ENCODE measurements at regions not wholly inside any gene's neighbourhood (a gene's known extent, or its start where the extent isn't known, plus 50 kb on each side); places are given as distances from the start of the nearest gene placed in this dataset.
"Not testable (repeated sequence)": the region's sequence is repeated elsewhere in the genome, so short reads cannot be mapped to it uniquely, and the experiment has no call there.

DNA sequence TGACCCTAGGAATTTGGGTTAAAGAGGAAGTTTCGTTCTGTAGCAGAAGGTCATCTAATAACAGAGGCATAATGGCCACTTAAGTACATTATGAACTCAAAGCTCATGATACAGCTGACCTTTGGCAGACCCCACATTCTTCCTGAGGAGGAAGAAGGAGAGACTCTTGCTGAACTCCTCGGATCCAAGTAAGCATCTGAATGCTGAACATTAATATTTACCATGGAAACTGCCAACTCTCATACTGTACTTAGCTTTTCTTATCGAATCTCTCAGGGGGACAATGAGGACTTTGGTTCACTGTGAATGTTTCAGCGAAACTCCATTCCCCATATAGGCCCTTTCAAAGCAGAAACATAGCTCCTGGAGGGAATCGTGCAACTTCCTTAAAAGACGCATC is 781.4 kb upstream of the GYPC start:
- no peak for DNase-seq

DNA sequence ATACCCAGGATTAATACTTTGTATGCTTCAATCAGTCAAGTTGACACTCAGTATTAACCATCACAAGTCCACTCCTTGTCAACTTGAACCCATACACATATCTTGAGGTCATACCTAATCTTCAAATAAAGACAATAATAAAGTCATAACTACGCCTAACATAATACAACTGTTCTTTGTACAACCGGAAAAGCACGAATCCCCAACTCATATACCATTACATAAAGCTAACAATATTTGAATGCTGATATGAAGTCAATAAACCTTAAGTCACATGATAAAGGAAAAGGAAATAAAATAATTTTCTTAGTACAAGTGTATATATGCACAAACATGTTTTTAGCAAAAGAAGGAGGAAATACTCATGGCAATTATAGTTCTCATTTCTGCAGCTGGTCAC is 770.6 kb upstream of the GYPC start:
- no peak for DNase-seq

DNA sequence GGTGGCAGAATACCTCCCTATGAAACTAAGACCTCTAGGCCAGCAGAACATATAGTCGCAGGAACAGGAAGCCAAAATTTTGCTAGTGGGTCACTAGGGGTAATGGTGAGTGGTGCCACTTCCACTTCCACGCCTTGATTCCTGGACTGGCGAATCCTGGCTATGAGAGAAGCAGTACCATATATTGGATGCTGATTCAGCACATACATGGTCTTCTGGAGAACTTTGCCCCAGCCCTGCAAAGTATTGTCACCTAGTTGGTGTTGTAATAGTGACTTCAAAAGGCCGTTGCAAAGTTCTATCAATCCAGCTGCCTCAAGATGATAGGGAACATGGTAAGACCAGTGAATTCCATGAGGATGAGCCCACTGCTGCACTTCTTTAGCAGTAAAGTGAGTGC is 769.8 kb upstream of the GYPC start:
- DNase-seq: no peak

DNA sequence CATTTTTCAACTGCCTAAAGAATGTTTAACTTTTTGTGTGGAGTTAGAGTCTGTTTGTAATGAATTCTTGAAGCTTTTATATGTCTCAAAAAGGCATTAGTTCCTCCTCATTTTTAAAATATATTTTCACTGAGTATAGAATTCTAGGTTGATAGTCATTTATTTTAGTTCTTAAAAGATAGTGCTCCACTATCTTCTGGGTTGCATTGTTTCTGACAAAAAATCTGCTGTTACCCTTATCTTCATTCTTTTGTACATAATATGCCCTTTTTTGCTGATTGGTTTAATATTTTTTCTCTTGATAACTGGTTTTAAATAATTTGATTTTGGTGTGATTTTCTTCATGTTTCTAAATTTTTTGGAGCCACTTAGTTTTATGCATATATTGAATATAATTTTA is 754.7 kb upstream of the GYPC start:
- no peak for DNase-seq

DNA sequence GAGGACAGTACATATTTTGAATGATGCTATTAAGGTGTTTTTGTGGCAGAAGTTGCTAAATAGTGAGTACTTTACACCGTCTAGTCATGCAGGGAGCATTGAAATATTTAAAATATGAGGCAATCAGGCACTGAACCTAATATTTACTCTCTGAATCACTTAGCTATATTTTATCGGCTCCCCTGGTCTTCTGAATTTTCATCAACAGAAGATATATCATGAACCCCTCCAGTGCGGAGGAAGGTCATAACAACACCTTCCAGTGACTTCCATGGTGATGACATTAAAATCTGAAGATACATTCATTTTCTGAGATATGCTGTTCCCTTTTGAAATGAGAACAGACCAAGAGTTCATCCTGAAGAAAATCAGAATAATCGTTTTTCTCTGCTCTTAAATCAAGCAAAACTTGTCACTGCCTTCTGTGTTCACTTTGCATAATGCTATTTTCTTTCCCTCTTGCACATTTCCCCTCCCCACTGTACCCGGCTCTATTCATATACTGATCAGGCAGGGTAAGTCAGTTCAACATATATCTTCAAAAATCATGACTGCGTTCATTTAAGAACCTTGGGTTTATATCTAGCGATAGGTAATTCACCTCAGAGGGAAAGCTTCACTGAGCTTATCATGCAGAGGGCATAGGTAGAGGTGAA is 729.9 kb upstream of the GYPC start:
- no peak for DNase-seq

DNA sequence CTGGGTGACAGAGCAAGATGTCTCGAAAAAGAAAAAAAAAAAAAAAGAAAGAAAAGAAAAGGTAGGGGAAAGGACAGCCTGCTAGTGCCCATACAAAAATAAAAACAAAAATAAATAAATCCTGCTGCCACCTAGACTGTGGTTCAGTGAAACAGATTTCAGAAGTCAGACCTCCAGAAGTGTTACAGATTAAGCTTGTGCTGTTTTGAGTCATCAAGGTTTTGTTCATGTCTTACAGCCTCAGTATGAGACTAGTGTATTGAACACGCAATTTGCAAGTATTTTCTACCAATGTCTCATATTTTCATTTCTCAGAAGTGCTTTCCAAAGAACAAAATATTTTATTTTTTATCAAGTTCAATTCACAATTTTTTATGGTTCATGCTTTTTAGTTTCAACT is 720.4 kb upstream of the GYPC start:
- no peak for DNase-seq

DNA sequence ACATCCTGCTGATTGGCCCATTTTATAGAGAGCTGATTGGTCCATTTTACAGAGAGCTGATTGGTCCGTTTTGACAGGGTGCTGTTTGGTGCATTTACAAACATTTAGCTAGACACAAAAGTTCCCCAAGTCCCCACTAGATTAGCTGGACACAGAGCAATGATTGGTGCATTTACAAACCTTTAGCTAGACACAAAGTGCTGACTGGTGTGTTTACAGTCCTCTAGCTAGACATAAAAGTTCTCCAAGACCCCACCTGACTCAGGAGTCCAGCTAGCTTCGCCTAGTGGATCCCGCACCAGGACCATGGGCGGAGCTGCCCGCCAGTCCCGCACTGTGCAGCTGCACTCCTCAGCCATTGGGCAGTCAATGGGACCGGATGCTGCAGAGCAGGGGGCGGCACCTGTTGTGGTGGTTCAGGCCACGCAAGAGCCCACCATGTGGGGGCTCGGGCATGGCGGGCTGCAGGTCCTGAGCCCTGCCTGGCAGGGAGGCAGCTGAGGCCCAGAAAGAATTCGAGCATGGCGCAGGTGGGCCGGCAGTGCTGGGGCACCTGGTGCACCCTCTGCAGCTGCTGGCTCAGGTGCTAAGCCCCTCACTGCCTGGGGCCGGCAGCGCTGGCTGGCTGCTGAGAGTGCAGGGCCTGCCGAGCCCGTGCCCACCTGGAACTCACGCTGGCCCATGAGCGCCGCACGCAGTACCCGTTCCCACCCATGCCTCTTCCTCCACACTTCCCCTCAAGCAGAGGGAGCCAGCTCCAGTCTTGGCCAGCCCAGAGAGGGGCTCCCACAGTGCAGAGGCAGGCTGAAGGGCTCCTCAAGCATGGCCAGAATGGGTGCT is 713.2 kb upstream of the GYPC start:
- no peak for DNase-seq

DNA sequence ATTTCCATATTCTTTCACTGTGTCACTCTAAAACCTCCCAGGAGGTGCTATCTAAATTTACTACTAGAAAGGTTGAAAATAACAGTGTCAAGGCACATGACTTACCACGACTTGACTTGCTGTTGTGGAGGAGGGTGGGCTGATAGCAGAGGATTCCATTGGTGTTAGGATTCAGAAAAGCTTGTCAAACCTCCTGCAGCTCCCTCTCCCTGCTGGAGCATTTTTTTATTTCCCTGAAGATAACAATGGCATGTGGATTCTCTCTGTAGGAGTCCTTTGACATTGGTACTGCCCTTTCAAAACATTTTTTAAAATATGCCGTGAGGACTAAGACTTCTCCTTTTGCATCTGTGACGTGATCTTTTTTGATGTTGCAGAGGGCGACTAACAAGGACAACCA is 696.9 kb upstream of the GYPC start:
- no peak for DNase-seq

DNA sequence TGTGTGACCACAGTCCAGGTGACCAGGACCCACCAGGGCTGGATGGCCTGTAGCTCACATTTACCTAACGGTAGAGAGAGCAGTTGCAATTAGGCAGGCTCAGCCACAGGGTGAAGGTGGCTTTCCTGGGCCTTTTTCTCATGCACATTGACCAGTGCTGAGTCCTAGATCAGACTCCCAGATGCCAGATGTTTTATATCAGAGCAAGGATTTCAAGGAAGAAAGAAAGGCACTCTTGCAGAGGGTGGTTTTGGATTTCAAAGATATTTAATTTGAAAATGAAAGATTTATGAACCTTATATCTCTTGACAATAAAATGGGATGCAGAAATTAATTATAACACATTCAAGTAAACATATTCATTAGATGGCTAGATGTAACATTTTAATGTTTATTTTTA is 694.2 kb upstream of the GYPC start:
- no peak for DNase-seq

DNA sequence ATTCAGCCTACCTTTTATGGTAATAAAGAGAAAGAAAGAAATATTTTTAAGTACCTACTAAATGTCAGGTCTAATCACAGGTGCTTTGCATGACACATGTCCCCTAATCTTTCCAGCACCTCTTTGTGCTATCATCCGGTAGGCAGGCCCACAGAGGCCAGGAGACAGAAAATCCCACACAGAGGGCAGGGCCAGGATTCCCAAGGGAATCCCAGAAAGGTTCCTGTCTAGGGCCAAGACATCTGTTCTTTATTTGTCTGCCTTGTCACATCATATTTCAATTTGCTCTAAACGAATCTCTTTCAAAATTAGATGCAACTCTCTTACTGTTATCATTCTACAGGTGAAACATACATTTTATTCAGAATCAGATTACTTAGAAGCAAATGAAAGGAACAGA is 676.1 kb upstream of the GYPC start:
- DNase-seq: peak; percentile 89

DNA sequence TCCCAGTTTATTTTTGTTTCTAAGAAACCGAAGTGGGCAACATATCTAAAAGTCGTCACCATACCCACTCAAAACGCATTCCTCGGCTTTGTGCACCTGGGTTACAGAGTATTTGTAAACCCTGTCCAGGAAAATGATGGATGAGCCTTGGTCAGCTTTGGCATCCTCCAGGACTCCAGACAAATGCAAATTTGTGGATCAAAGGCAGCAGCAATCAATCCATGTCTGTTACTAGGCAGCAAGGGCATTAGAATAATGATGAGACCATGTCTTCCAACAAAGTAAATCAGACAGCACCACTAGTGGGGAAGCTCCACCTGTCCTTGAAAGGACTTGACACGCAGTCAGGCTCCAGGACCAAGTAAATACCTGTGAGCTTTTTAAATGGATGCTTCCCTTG is 672.6 kb upstream of the GYPC start:
- peak; percentile 24 for DNase-seq

DNA sequence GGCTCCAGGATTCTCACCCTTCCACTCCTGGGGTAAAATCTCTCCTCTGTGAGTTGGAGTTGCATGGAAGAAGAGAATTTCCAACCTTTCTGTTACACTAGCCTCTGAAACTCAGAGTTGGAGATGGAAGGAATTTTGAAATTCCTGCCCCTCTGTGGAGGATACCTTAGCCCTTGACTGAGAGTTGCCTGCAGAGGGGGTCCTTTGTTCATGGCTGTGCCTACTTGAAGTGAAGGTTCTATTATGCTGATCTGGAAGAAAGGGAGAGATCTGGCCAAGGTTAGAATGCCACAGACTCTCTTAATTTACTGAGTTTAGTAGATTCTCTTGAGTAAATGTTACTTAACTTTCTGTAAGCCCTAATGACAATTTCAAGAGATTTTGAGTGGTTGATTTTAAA is 626.6 kb upstream of the GYPC start:
- peak; percentile 20 for DNase-seq

DNA sequence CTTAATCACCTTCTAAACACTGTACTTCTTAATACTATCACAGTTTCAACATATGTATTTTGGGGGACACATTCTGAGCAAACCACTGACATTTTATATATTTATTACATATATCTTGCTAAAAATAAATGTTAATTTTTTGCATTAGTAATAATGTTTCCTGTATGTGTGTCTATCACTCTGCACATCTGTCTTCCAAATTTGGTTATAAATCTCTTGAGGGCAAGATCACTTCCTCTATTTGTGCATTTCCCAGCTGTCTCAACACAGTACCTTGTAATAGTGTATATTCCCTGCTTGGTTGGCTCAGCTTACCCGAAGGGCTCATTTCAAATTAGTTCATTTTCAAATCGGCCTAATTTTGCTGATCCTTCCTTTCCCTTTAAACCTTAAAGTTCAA is 617.1 kb upstream of the GYPC start:
- DNase-seq: peak; percentile 62

DNA sequence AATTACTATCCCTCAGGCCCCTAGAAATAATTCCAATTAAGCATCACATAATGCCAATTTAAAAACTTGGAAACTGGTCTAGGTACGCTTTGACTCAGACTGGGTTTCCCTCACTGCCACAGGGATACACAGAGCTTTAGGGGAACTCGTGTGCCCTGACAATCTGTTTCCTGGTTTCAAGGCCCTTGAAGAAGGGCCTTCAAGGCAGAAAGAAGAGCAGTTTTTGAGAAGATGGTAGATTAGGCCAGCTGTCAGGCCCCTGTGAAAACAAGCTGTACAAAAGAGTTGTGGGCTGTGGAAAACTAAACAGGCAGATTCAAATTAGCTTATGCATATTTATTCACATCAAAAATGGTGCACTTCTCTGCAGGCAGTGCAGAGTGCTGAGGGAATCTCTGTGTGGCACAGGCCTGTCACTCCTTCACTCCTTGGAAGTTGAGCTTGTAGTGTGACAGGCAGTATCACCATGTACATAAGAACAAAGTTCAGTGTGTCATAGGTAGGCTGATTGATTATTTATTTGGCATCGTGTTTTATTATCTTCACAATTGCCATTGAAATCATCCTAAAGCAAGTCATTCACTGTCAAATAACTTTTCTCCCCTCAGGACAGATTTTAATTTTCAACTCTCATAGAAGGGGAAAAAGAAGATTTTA is 614.4 kb upstream of the GYPC start:
- DNase-seq: no peak

DNA sequence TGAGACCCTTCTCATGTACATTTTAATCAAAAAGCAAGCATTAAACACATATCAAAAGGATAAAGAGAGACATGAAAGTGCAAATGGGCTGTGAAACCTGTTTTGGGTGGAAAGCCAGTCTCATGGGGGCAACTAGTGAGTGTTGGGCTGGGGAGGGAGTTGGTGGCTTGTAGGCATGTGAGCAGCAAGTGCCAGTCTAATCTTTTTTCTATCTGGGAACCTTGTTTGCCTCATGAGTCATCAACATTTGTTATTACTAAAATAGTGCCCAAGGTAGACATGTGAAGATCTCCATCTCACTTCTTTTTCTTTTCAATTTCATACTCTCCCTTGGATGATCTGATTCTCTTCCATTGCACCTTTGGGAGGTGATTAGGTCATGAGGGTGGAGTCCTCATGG is 613.9 kb upstream of the GYPC start:
- DNase-seq: no peak

DNA sequence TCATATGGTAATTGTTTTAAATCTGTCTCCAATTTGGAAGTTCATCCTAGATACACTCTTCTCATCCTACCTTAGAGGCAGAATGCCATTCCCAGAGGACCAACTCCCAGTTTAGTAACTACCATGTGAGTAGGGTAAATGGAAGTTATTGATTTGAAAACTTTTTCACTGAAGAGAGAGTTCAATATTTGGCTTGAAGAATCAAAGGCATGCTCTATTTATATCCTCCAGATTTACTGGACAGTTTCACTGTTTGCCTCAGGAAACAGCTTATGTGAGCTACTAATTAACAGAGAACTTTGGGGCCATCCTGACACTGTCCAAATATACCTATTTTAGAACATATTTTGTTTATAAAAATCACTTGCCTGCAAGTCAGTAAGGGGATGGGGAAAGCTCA is 607.2 kb upstream of the GYPC start:
- DNase-seq: no peak

DNA sequence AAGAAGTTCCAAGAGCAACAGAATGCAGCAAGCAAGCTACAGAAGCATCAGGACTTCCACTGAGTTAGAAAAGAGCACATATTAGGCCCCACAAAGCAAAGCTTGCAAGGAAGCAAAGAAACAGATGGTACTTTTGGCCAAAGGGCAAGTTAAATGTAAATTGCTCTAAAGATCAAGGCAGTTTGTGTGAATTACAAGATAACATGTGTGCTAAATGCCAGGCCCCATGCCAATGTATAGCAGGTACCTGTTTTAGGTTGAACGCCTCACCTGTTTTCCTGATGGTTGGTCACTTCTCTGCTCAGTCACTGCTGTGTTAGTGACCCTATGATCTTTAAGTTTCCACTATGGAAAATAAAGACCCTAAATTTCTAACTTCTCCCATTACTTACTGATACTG is 606.5 kb upstream of the GYPC start:
- DNase-seq: no peak

DNA sequence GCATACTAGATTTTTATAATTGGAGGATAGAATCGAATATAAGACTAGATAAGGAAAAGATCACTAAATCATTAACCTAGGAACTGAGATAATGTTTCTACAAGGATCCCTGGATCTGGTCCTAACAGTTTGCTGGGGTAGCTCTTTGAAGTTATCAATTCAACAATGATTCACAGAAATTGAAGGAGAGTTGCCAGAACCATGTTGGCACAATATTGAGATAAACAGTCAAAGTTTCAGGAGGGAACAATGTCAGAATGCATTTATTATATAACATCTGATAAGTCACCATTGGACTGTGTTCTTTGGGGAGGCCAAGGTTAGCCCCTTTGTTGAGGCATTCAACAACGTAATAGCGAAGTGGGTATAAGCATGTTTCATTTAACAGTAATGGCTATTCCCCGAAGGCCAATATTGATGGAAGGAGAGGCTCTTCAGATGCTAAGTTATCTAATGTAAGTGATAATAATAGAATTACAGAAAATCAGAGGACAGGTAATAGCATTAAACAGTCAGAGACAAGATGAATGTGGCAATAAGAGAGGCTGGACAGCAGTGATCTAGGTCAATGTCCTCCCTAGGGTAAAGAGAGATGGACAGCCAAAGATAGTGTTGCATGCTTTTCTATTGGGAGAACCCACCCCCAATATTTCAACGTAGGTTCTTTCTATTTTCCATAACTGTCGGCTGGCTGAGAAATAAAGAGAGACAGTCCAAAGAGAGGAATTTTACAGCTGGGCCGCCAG is 604.8 kb upstream of the GYPC start:
- no peak for DNase-seq

DNA sequence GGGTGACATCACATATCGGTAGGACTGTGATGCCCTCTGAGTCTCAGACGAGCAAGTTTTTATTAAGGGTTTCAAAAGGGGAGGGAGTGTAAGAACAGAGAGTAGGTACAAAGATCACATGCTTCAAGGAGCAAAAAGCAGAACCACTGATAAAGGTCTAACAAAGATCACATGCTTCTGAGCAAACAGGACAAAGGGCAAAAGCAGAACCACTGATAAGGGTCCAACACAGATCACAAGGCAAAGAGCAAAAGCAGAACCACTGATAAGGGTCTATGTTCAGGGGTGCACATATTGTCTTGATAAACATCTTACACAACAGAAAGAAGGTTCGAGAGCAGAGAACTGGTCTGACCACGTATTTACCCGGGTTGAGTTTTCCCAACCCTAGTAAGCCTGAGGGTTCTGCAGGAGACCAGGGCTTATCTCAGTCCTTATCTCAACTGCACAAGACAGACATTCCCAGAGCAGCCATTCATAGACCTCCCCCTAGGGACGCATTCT is 604.2 kb upstream of the GYPC start:
- not testable (repeated sequence) for DNase-seq

DNA sequence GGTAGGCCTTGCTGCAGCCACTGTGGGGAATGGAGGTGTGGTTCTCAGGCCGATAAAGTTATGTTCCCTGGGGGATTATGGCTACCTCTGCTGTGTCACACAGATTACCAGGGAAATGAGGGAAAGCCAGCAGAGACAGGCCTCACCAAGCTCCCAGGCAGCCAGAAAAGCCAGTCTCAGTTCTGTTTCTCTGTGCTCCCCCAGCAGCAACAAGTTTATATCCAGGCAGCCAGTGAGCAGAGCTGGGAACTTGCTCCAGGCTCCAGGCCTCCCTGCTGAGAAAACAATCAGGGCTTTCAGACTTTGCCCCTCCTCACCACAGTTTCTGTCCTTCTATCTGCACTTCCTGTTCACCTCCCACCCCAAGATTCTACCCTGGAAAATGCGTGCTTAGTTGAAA is 596.6 kb upstream of the GYPC start:
- DNase-seq: peak; percentile 6

DNA sequence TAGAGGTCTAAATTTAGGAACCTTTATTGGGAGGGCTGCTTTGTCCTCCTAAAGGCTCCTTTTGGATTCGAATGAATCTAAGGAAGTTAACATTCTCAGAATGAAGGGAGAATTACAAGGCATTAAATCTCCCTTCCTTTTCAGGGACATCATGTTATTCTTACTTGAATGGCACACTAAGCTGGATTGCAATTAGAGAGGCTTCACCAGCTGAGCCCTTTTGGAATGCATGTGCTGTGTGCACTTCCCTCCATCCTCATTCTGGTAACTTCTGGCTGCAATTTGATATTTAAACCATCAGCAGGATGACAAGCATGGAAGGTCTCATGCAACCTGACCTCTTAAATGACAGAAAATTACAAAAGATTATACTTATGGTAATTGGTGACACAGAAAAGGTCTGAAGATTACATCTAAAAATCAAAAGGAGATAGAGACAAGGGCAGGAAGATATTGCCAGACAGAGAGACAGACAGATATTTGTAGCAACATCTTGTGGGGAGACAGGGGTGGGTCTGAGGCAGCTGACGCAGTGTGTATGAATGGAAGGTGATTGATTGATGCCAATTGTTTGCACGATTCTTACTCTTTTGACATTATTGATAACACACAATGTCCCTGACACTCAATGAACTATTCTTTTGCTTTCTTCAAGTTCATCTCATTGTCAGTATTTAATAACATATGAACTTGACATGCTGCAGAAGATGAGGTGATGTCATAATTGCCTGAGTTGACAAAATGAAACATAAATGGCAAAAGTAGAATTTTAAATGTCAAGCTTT is 570.8 kb upstream of the GYPC start:
- peak; percentile 6 for DNase-seq

DNA sequence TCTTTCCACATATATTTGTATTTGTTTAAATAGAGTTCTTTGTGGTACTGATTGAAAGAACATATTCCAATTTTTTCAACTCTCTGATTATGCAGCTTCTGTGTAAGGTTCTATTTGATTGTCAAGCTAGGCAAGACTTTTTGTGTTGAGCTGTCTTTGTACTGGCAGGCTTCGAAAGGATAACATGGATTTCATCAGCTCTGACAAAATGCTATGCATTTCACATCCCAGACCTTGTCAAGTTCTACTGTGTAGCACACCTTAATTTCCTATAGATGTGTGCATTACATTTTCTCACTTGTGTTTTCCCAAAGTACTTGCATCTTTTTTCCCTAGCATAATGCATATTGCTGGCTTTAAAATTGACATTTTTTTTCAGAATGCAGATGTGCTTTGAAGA is 555.0 kb upstream of the GYPC start:
- DNase-seq: no peak

DNA sequence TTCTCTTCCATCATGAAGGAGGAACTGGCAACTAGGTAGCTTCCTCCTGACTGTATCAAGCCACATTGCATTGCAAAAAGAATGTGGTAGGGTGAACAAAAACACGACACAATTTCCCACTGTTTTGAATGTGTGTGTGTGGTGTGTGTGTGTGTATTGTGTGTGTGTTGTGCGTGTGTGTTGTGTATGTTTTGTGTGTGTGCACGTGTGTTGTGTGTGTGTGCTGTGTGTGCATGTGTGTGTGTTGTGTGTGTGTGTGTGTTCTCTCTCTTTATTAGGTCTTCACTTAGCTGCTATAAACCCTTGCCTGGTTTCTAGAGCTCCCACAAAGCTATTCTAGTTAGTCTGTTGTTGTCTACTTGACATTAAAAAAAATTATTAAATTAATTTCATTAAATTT is 550.0 kb upstream of the GYPC start:
- DNase-seq: no peak
